K562 (cell line): ENCODE measurements at regions not wholly inside any gene's neighbourhood (a gene's known extent, or its start where the extent isn't known, plus 50 kb on each side); places are given as distances from the start of the nearest gene placed in this dataset.

Experiments used
- ATAC-seq: fragments of 200-7000 bp; cut with Tn5 transposase; 3 replicates; pipeline ENCODE4 v1.9.1; 2020; ENCODE audit warnings: moderate library complexity
- BruUV-seq: library from RNA; stranded (reverse); fragments of 400-500 nt; replicated peaks from 2 replicates; lab custom pipeline; 2021; lab: Mats Ljungman, UMichigan
- CTCF ChIA-PET: fragments of 300-600 bp; formaldehyde crosslinking; extraction: SDS; loops from one replicate; lab custom pipeline; 2021; ENCODE audit warnings: low intra/inter-chr PET ratio; lab: Yijun Ruan, JAX
- POLR2A ChIA-PET: fragments of 300-600, 350-650 bp; sonication (Branson Sonifier 250); formaldehyde crosslinking; extraction: SDS; loops from one replicate; lab custom pipeline; 2021; ENCODE audit warnings: antibody characterized with exemption, inconsistent platforms; lab: Yijun Ruan, JAX
- DNase-seq, 4 experiments: peaks; one replicate each; pipeline versions ENCODE4 v3.0.0 to v3.0.0-alpha.2; 2011 to 2018; ENCODE audit warnings: low spot score in 3 of 4, mixed read lengths in 3 of 4; ENCODE audit errors: extremely low read depth in 1 of 4
- FAIRE-seq: peaks from 2 replicates; lab custom pipeline; 2011; peaks lifted over from hg19 to GRCh38; lab: Jason Lieb, UNC
- H2AFZ ChIP-seq: 2 replicates; pipeline ENCODE4 v1.6.0; 2011; ENCODE audit warnings: low read depth, low read length, control low read depth, inconsistent platforms
- H3K27ac ChIP-seq: fragments of 200-600 bp; 3 replicates; pipeline ENCODE4 v1.8.0; 2011; ENCODE audit warnings: low read depth, mild to moderate bottlenecking, control low read depth, inconsistent platforms, low read length, moderate library complexity, mixed read lengths; ENCODE audit errors: extremely low read depth
- H3K27me3 ChIP-seq, 2 experiments: fragments of 300-600 bp in 1 of 2; 2 replicates in 1 of 2; 3 replicates in 1 of 2; pipeline versions ENCODE4 v1.6.0 to v1.8.0; 2011; ENCODE audit warnings: inconsistent platforms in 2 of 2, low read length in 2 of 2, mild to moderate bottlenecking in 1 of 2, mixed read lengths in 1 of 2, moderate library complexity in 1 of 2; ENCODE audit not compliant: control insufficient read depth in 2 of 2, insufficient read depth in 2 of 2
- H3K36me3 ChIP-seq: fragments of 300-600 bp; 3 replicates; pipeline ENCODE4 v1.8.0; 2011; ENCODE audit warnings: mild to moderate bottlenecking, low read length, inconsistent platforms; ENCODE audit not compliant: control insufficient read depth, insufficient read depth
- H3K4me1 ChIP-seq, 2 experiments: fragments of 200-600 bp in 1 of 2; replicated peaks in 1 of 2; 2 replicates in 1 of 2; 3 replicates in 1 of 2; pipeline versions ENCODE4 v1.5.1 to v1.8.0; 2011; ENCODE audit warnings: inconsistent platforms in 2 of 2, low read length in 2 of 2, mild to moderate bottlenecking in 1 of 2, mixed read lengths in 1 of 2, moderate library complexity in 1 of 2; ENCODE audit not compliant: control insufficient read depth in 2 of 2, insufficient read depth in 2 of 2
- H3K4me2 ChIP-seq: 2 replicates; pipeline ENCODE4 v1.6.1; 2011; ENCODE audit warnings: low read length, control low read depth, inconsistent platforms, mixed read lengths; ENCODE audit not compliant: insufficient read depth
- H3K4me3 ChIP-seq: fragments of 200-600 bp; sonication (generic), shearing (Covaris generic); 2 replicates; pipeline ENCODE4 v1.5.1; 2016; ENCODE audit warnings: control low read depth, inconsistent platforms
- H3K79me2 ChIP-seq: fragments of 200-600 bp; 3 replicates; pipeline ENCODE4 v1.8.0; 2011; ENCODE audit warnings: low read length, inconsistent platforms; ENCODE audit not compliant: control insufficient read depth, insufficient read depth
- H3K9ac ChIP-seq, 2 experiments: 2 replicates each; pipeline versions ENCODE4 v1.6.0 to v1.6.1; 2011; ENCODE audit warnings: low read depth in 2 of 2, low read length in 2 of 2, control low read depth in 1 of 2, inconsistent platforms in 1 of 2, mild to moderate bottlenecking in 1 of 2, mixed read lengths in 1 of 2; ENCODE audit not compliant: insufficient read depth in 1 of 2
- H3K9me1 ChIP-seq: one replicate; pipeline ENCODE4 v1.6.0; 2011; ENCODE audit warnings: inconsistent platforms, mild to moderate bottlenecking, low read length, moderate library complexity; ENCODE audit not compliant: control insufficient read depth, insufficient read depth
- H3K9me3 ChIP-seq: replicated peaks from 2 replicates; pipeline ENCODE4 v1.5.1; 2011; ENCODE audit warnings: low read depth, low read length, inconsistent platforms; ENCODE audit not compliant: control insufficient read depth, insufficient read depth
- H4K20me1 ChIP-seq: replicated peaks from 2 replicates; pipeline ENCODE4 v1.6.1; 2011; ENCODE audit warnings: low read length, inconsistent platforms, mixed read lengths; ENCODE audit not compliant: control insufficient read depth, insufficient read depth
- BDP1 ChIP-seq: IDR thresholded peaks from 3 replicates; pipeline ENCODE4 v1.6.1; 2011; ENCODE audit not compliant: insufficient read length, insufficient read depth
- CBFA2T2 ChIP-seq: fragments of 450-650 bp; conservative IDR thresholded peaks from 2 replicates; pipeline ENCODE4 v1.6.1; 2017; ENCODE audit warnings: mild to moderate bottlenecking
- HLTF ChIP-seq: fragments of 450-650 bp; IDR thresholded peaks from 2 replicates; pipeline ENCODE4 v1.6.1; 2016
- KDM1A ChIP-seq, 2 experiments: fragments of 450-650 bp; IDR thresholded peaks; 2 replicates each; pipeline ENCODE4 v1.6.1; 2016; ENCODE audit warnings: mild to moderate bottlenecking in 2 of 2
- MED1 ChIP-seq: sonication (generic); formaldehyde crosslinking; IDR thresholded peaks from 2 replicates; pipeline ENCODE4 v1.8.1; 2023; ENCODE audit warnings: missing genetic modification reagents, borderline replicate concordance
- MTF1 ChIP-seq: fragments of 250-450 bp; sonication (Bioruptor Pico); IDR thresholded peaks from 2 replicates; pipeline ENCODE4 v1.9.0; 2021; ENCODE audit warnings: moderate library complexity, mild to moderate bottlenecking, inconsistent platforms, borderline replicate concordance
- NELFE ChIP-seq: IDR thresholded peaks from 2 replicates; pipeline ENCODE4 v1.6.1; 2011; ENCODE audit warnings: mild to moderate bottlenecking; ENCODE audit not compliant: insufficient read depth, insufficient read length
- PTTG1 ChIP-seq: fragments of 450-650 bp; IDR thresholded peaks from 2 replicates; pipeline ENCODE4 v1.6.1; 2016; ENCODE audit warnings: low read depth, mild to moderate bottlenecking, missing genetic modification characterization, missing compliant biosample characterization
- RAD21 ChIP-seq, 2 experiments: fragments of 250-450 bp in 1 of 2; fragments of 450-650 bp in 1 of 2; sonication (Bioruptor Pico) in 1 of 2; formaldehyde crosslinking in 1 of 2; IDR thresholded peaks in 1 of 2; conservative IDR thresholded peaks in 1 of 2; 2 replicates each; pipeline versions ENCODE4 v1.4.0 to v1.8.0; 2020 to 2022; ENCODE audit warnings: mild to moderate bottlenecking in 2 of 2, moderate library complexity in 1 of 2
- SOX6 ChIP-seq: fragments of 450-650 bp; IDR thresholded peaks from 2 replicates; pipeline ENCODE4 v1.6.1; 2014; ENCODE audit warnings: mild to moderate bottlenecking
- STAG1 ChIP-seq: sonication (generic); formaldehyde crosslinking; IDR thresholded peaks from 2 replicates; pipeline ENCODE4 v1.5.0; 2020; ENCODE audit warnings: missing genetic modification reagents, borderline replicate concordance
- ZNF384 ChIP-seq: IDR thresholded peaks from 2 replicates; pipeline ENCODE4 v1.6.1; 2012; ENCODE audit warnings: low read depth, low read length, improper control_type of control experiment
- WGBS: fragments of 100-300 bp; shearing (Covaris generic); methylation state at CpG from one replicate; pipeline ENCODE4 v1.1.6; 2016; ENCODE audit warnings: low coverage, mixed read lengths; ENCODE audit not compliant: insufficient coverage; ENCODE audit errors: missing lambda C conversion rate; 5-methylcytosine and 5-hydroxymethylcytosine counted together
- in situ Hi-C: fragments of 300-500 bp; cut with MboI; formaldehyde crosslinking; loops from 4 replicates; pipeline ENCODE4 v1.15.0; 2018; ENCODE audit warnings: inconsistent platforms, mixed read lengths
- intact Hi-C: fragments of 100-400 bp; cut with micrococcal nuclease; formaldehyde crosslinking; loops from 2 replicates; pipeline ENCODE4 v1.14.2; 2022
- TF ChIP-seq, protein P1 (sequence below): IDR thresholded peaks from 2 replicates; pipeline ENCODE4 v1.6.1; 2016; ENCODE audit warnings: missing genetic modification characterization, missing compliant biosample characterization
- TF ChIP-seq, protein P2 (sequence below): sonication (generic); formaldehyde crosslinking; IDR thresholded peaks from 2 replicates; pipeline ENCODE4 v1.8.0; 2023; ENCODE audit warnings: mild to moderate bottlenecking, missing genetic modification reagents
- TF ChIP-seq, protein P3 (sequence below): IDR thresholded peaks from 2 replicates; pipeline ENCODE4 v1.6.1; 2012; ENCODE audit warnings: low read depth, low read length, improper control_type of control experiment, borderline replicate concordance

DNA sequence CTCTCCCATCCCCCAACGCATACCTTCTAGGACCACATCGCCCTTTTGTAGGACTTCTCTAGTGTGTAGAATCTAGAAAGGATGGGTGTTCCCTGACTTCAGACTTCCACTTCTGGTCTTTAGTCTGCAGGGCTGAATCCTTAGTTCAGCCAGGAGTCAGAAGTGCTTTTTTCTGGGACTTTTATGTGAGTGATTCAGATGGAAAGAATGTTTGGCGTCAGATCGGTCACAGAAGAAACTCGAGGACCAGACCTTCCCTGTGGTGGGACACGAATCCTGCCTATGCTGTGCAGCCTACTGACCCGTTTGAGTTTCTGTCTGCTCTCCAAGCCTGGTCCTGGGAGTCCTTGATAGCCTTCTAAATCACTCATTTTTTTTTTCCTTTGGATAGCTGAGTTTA lies 165.4 kb upstream of the SSTR1 start:
- WGBS, result 0% methylated on average over 2 of the region's 7 CpGs
- DNase-seq (no peak), ATAC-seq (no peak), FAIRE-seq (no peak)
- Histone ChIP-seq H3K36me3 (no peaks in the 10 kb centered on the region), H3K4me1 (no peaks in the 10 kb centered on the region), H3K4me2 (no peak overlapping the region), H3K9me3 (no peaks in the 10 kb centered on the region), H2AFZ (no peak overlapping the region), H4K20me1 (no peaks in the 10 kb centered on the region), H3K9ac (no peak overlapping the region), H3K27ac (no peak overlapping the region), H3K4me3 (no peak overlapping the region), H3K9me1 (no peaks in the 10 kb centered on the region), H3K27me3 (no peaks in the 10 kb centered on the region), H3K79me2 (no peaks in the 10 kb centered on the region)
- POLR2A ChIA-PET, result no interaction called here
- no TSS peak for BruUV-seq
- in situ Hi-C loops (no loop called here), intact Hi-C loops (no loop called here)
- TF ChIP-seq SOX6 (no peak), PTTG1 (tag) (no peak), CBFA2T2 (no peak), HLTF (no peak), MED1 (no peak), MTF1 (CRISPR knock-in tag) (no peak), STAG1 (CRISPR knock-in tag) (no peak), ZNF384 (no peak), BDP1 (no peak), KDM1A (IDR thresholded peaks at IDR 0.05) (no peak), RAD21 (CRISPR knock-in tag; conservative IDR thresholded peaks at IDR 0.05 in 1 of 2, IDR thresholded peaks at IDR 0.05 in 1 of 2) (no peak), NELFE (no peak)
- TF ChIP-seq, protein P1, sequence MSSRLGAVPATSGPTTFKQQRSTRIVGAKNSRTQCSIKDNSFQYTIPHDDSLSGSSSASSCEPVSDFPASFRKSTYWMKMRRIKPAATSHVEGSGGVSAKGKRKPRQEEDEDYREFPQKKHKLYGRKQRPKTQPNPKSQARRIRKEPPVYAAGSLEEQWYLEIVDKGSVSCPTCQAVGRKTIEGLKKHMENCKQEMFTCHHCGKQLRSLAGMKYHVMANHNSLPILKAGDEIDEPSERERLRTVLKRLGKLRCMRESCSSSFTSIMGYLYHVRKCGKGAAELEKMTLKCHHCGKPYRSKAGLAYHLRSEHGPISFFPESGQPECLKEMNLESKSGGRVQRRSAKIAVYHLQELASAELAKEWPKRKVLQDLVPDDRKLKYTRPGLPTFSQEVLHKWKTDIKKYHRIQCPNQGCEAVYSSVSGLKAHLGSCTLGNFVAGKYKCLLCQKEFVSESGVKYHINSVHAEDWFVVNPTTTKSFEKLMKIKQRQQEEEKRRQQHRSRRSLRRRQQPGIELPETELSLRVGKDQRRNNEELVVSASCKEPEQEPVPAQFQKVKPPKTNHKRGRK (tag), result no peak
- TF ChIP-seq, protein P2, sequence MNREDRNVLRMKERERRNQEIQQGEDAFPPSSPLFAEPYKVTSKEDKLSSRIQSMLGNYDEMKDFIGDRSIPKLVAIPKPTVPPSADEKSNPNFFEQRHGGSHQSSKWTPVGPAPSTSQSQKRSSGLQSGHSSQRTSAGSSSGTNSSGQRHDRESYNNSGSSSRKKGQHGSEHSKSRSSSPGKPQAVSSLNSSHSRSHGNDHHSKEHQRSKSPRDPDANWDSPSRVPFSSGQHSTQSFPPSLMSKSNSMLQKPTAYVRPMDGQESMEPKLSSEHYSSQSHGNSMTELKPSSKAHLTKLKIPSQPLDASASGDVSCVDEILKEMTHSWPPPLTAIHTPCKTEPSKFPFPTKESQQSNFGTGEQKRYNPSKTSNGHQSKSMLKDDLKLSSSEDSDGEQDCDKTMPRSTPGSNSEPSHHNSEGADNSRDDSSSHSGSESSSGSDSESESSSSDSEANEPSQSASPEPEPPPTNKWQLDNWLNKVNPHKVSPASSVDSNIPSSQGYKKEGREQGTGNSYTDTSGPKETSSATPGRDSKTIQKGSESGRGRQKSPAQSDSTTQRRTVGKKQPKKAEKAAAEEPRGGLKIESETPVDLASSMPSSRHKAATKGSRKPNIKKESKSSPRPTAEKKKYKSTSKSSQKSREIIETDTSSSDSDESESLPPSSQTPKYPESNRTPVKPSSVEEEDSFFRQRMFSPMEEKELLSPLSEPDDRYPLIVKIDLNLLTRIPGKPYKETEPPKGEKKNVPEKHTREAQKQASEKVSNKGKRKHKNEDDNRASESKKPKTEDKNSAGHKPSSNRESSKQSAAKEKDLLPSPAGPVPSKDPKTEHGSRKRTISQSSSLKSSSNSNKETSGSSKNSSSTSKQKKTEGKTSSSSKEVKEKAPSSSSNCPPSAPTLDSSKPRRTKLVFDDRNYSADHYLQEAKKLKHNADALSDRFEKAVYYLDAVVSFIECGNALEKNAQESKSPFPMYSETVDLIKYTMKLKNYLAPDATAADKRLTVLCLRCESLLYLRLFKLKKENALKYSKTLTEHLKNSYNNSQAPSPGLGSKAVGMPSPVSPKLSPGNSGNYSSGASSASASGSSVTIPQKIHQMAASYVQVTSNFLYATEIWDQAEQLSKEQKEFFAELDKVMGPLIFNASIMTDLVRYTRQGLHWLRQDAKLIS, result no peak
- TF ChIP-seq, protein P3, sequence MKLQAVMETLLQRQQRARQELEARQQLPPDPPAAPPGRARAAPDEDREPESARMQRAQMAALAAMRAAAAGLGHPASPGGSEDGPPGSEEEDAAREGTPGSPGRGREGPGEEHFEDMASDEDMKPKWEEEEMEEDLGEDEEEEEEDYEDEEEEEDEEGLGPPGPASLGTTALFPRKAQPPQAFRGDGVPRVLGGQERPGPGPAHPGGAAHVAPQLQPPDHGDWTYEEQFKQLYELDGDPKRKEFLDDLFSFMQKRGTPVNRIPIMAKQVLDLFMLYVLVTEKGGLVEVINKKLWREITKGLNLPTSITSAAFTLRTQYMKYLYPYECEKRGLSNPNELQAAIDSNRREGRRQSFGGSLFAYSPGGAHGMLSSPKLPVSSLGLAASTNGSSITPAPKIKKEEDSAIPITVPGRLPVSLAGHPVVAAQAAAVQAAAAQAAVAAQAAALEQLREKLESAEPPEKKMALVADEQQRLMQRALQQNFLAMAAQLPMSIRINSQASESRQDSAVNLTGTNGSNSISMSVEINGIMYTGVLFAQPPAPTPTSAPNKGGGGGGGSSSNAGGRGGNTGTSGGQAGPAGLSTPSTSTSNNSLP, result no peak
- CTCF ChIA-PET, result no interaction called here
